ENCODE measurements at regions not wholly inside any gene's neighbourhood (a gene's known extent, or its start where the extent isn't known, plus 50 kb on each side); places are given as distances from the start of the nearest gene placed in this dataset.

GRCh38 chr16:58958749-58959148 lies 224.6 kb upstream of the GOT2 start:
- H3K36me3 Mint-ChIP-seq (ENCODE audit: low read depth) = no peaks in the 10 kb centered on the region

GRCh38 chr16:58948244-58948643 lies 214.1 kb upstream of the GOT2 start:
- ATAC-seq (ENCODE audit: low read depth) (no peak), DNase-seq (no peak)
- H3K4me1 Mint-ChIP-seq = no peaks in the 10 kb centered on the region
- intact Hi-C loops (cut with micrococcal nuclease) = no loop called here
- no peaks in the 10 kb centered on the region for H3K36me3 Mint-ChIP-seq (ENCODE audit: low read depth)
- no peak overlapping the region for H3K4me3 Mint-ChIP-seq
- no peaks in the 10 kb centered on the region for H3K27me3 Mint-ChIP-seq
- ChIA-PET CTCF (no interaction called here), POLR2A (no interaction called here)
- no peak for TF ChIP-seq CTCF (IDR thresholded peaks at IDR 0.05)
- H3K27ac Mint-ChIP-seq = no peak overlapping the region
- H3K9me3 Mint-ChIP-seq = peaks cover 2% of the 10 kb centered on the region

More at GRCh38 chr16:58958749-58959148, 224.6 kb upstream of the GOT2 start:
- H3K4me1 Mint-ChIP-seq = no peaks in the 10 kb centered on the region
- H3K27ac Mint-ChIP-seq = no peak overlapping the region
- ATAC-seq (ENCODE audit: low read depth) (no peak), DNase-seq (no peak)
- H3K9me3 Mint-ChIP-seq = no peaks in the 10 kb centered on the region
- intact Hi-C loops (cut with micrococcal nuclease) = no loop called here
- no peak for TF ChIP-seq CTCF (IDR thresholded peaks at IDR 0.05)
- no peak overlapping the region for H3K4me3 Mint-ChIP-seq
- H3K27me3 Mint-ChIP-seq = no peaks in the 10 kb centered on the region
- POLR2A ChIA-PET = no interaction called here
- CTCF ChIA-PET = no interaction called here

GRCh38 chr16:58940609-58941008 lies 206.5 kb upstream of the GOT2 start:
- H3K9me3 Mint-ChIP-seq = peaks cover 14% of the 10 kb centered on the region
- no peak overlapping the region for H3K27ac Mint-ChIP-seq
- ChIA-PET POLR2A (no interaction called here), CTCF (no interaction called here)
- H3K4me3 Mint-ChIP-seq = no peak overlapping the region
- H3K27me3 Mint-ChIP-seq = no peaks in the 10 kb centered on the region
- no peaks in the 10 kb centered on the region for H3K4me1 Mint-ChIP-seq
- H3K36me3 Mint-ChIP-seq (ENCODE audit: low read depth) = no peaks in the 10 kb centered on the region
- no peak for TF ChIP-seq CTCF (IDR thresholded peaks at IDR 0.05)
- DNase-seq (no peak), ATAC-seq (ENCODE audit: low read depth) (no peak)
- intact Hi-C loops (cut with micrococcal nuclease) = no loop called here

- Mint-ChIP-seq H3K4me1 (no peaks in the 10 kb centered on the region), H3K4me3 (no peak overlapping the region), H3K36me3 (ENCODE audit: low read depth) (no peaks in the 10 kb centered on the region), H3K27me3 (no peaks in the 10 kb centered on the region), H3K9me3 (peaks cover 17% of the 10 kb centered on the region), H3K27ac (no peak overlapping the region)
- ATAC-seq (ENCODE audit: low read depth) (no peak), DNase-seq (no peak)
- CTCF ChIA-PET = no interaction called here
- intact Hi-C loops (cut with micrococcal nuclease) = no loop called here
- TF ChIP-seq CTCF (IDR thresholded peaks at IDR 0.05) = no peak
- POLR2A ChIA-PET = no interaction called here
Observed at GRCh38 chr16:58938811-58939210, 204.7 kb upstream of the GOT2 start.

GRCh38 chr16:58937661-58938060 lies 203.5 kb upstream of the GOT2 start:
- Mint-ChIP-seq H3K9me3 (peaks cover 17% of the 10 kb centered on the region), H3K36me3 (ENCODE audit: low read depth) (no peaks in the 10 kb centered on the region), H3K27me3 (no peaks in the 10 kb centered on the region), H3K27ac (no peak overlapping the region), H3K4me3 (no peak overlapping the region), H3K4me1 (no peaks in the 10 kb centered on the region)
- ATAC-seq (ENCODE audit: low read depth) (no peak), DNase-seq (no peak)
- intact Hi-C loops (cut with micrococcal nuclease) = no loop called here
- POLR2A ChIA-PET = no interaction called here
- CTCF ChIA-PET = no interaction called here
- no peak for TF ChIP-seq CTCF (IDR thresholded peaks at IDR 0.05)
